SU-DHL-6 (cell line): ENCODE measurements at regions not wholly inside any gene's neighbourhood (a gene's known extent, or its start where the extent isn't known, plus 50 kb on each side); places are given as distances from the start of the nearest gene placed in this dataset.

Source experiments
- H2AFZ ChIP-seq: fragments of 200-600 bp; sonication (generic); 2 replicates; pipeline ENCODE4 v1.6.1; 2014; ENCODE audit warnings: low read depth, mild to moderate bottlenecking, moderate library complexity, mixed read lengths, antibody characterized with exemption, low read length; ENCODE audit not compliant: severe bottlenecking
- H3F3A ChIP-seq: fragments of 200-600 bp; shearing (Covaris generic); 2 replicates; pipeline ENCODE4 v1.6.0; 2016; ENCODE audit warnings: antibody characterized with exemption, mild to moderate bottlenecking; ENCODE audit not compliant: insufficient read depth
- H3K27ac ChIP-seq: fragments of 200-600 bp; sonication (generic); 2 replicates; pipeline ENCODE4 v1.5.1; 2016; ENCODE audit warnings: low read depth, mild to moderate bottlenecking, low read length, moderate library complexity, mixed read lengths
- H3K27me3 ChIP-seq: fragments of 200-600 bp; sonication (generic), shearing (Covaris generic); 2 replicates; pipeline ENCODE4 v1.6.0; 2014; ENCODE audit warnings: mild to moderate bottlenecking, low read length
- H3K36me3 ChIP-seq: fragments of 200-600 bp; sonication (generic); 2 replicates; pipeline ENCODE4 v1.6.1; 2014; ENCODE audit warnings: mild to moderate bottlenecking, low read length, mixed read lengths
- H3K4me2 ChIP-seq: fragments of 300-600, 200-600 bp; shearing (Covaris generic), sonication (generic); 2 replicates; pipeline ENCODE4 v1.6.0; 2014; ENCODE audit warnings: low read length, low read depth, mild to moderate bottlenecking; ENCODE audit not compliant: poor library complexity, severe bottlenecking
- H3K4me3 ChIP-seq: fragments of 200-600 bp; sonication (generic); 2 replicates; pipeline ENCODE4 v1.5.1; 2014; ENCODE audit warnings: antibody characterized with exemption, low read length, mild to moderate bottlenecking, mixed read lengths; ENCODE audit not compliant: insufficient read depth, poor library complexity, severe bottlenecking
- H3K79me2 ChIP-seq: fragments of 200-600 bp; sonication (generic); 2 replicates; pipeline ENCODE4 v1.6.1; 2014; ENCODE audit warnings: mild to moderate bottlenecking, low read length, moderate library complexity; ENCODE audit not compliant: insufficient read depth
- H3K9ac ChIP-seq: fragments of 200-600 bp; sonication (generic); 2 replicates; pipeline ENCODE4 v1.7.0; 2014; ENCODE audit warnings: mild to moderate bottlenecking, low read length
- H3K9me2 ChIP-seq: fragments of 200-600 bp; sonication (generic); replicated peaks from 2 replicates; pipeline ENCODE4 v1.6.1; 2014; ENCODE audit warnings: low read length; ENCODE audit not compliant: insufficient read depth
- H3K9me3 ChIP-seq: fragments of 200-600 bp; sonication (generic); 2 replicates; pipeline ENCODE4 v1.6.1; 2014; ENCODE audit warnings: low read length, mixed read lengths; ENCODE audit not compliant: insufficient read depth
- H4K20me1 ChIP-seq: fragments of 200-600 bp; sonication (generic); 2 replicates; pipeline ENCODE4 v1.6.1; 2014; ENCODE audit warnings: low read depth, mild to moderate bottlenecking, antibody characterized with exemption, low read length, moderate library complexity, mixed read lengths
- CTCF ChIP-seq: fragments of 200-600 bp; sonication (generic); IDR thresholded peaks from one replicate; pipeline ENCODE4 v1.5.1; 2017; ENCODE audit warnings: antibody characterized with exemption, mild to moderate bottlenecking, low read length, moderate library complexity; ENCODE audit not compliant: insufficient read depth, poor library complexity, severe bottlenecking
- EZH2phosphoT487 ChIP-seq: fragments of 200-600 bp; sonication (generic), shearing (Covaris generic); conservative IDR thresholded peaks from 2 replicates; pipeline ENCODE4 v1.6.1; 2018; ENCODE audit warnings: mild to moderate bottlenecking, antibody characterized with exemption, low read length, moderate library complexity, mixed read lengths

- H3K9ac ChIP-seq = no peak overlapping the region
- H3K9me3 ChIP-seq = no peaks in the 10 kb centered on the region
- no peak overlapping the region for H3K27ac ChIP-seq
- no peak overlapping the region for H3K4me2 ChIP-seq
- no peak overlapping the region for H2AFZ ChIP-seq
- no peaks in the 10 kb centered on the region for H3K79me2 ChIP-seq
- no peaks in the 10 kb centered on the region for H3K36me3 ChIP-seq
- no peaks in the 10 kb centered on the region for H4K20me1 ChIP-seq
- no peaks in the 10 kb centered on the region for H3K27me3 ChIP-seq
- no peak for TF ChIP-seq EZH2phosphoT487
- TF ChIP-seq CTCF = no peak
- H3K4me3 ChIP-seq = no peak overlapping the region
- no peaks in the 10 kb centered on the region for H3K9me2 ChIP-seq
- H3F3A ChIP-seq = no peaks in the 10 kb centered on the region
Measured at GRCh38 chr18:28267878-28268625, 91.1 kb upstream of the CDH2 start.

GRCh38 chr18:28267276-28267675 is 90.3 kb upstream of the CDH2 start:
- no peak overlapping the region for H3K9ac ChIP-seq
- H3K27ac ChIP-seq = no peak overlapping the region
- no peak for TF ChIP-seq CTCF
- no peak for TF ChIP-seq EZH2phosphoT487
- no peaks in the 10 kb centered on the region for H3K9me2 ChIP-seq
- no peak overlapping the region for H3K4me3 ChIP-seq
- no peaks in the 10 kb centered on the region for H3K9me3 ChIP-seq
- H4K20me1 ChIP-seq = no peaks in the 10 kb centered on the region
- H3K36me3 ChIP-seq = no peaks in the 10 kb centered on the region
- H3K4me2 ChIP-seq = no peak overlapping the region
- no peaks in the 10 kb centered on the region for H3K79me2 ChIP-seq
- no peaks in the 10 kb centered on the region for H3K27me3 ChIP-seq
- H3F3A ChIP-seq = no peaks in the 10 kb centered on the region
- no peak overlapping the region for H2AFZ ChIP-seq

GRCh38 chr18:28256166-28256565 is 79.2 kb upstream of the CDH2 start:
- no peaks in the 10 kb centered on the region for H3K79me2 ChIP-seq
- H3K27ac ChIP-seq = no peak overlapping the region
- H3F3A ChIP-seq = no peaks in the 10 kb centered on the region
- H3K9me3 ChIP-seq = no peaks in the 10 kb centered on the region
- TF ChIP-seq CTCF (no peak), EZH2phosphoT487 (no peak)
- H3K36me3 ChIP-seq = no peaks in the 10 kb centered on the region
- H3K9ac ChIP-seq = no peak overlapping the region
- H2AFZ ChIP-seq = no peak overlapping the region
- H3K27me3 ChIP-seq = no peaks in the 10 kb centered on the region
- no peak overlapping the region for H3K4me3 ChIP-seq
- no peaks in the 10 kb centered on the region for H3K9me2 ChIP-seq
- no peak overlapping the region for H3K4me2 ChIP-seq
- no peaks in the 10 kb centered on the region for H4K20me1 ChIP-seq
